ENCODE measurements at regions not wholly inside any gene's neighbourhood (a gene's known extent, or its start where the extent isn't known, plus 50 kb on each side); places are given as distances from the start of the nearest gene placed in this dataset.

- TF ChIP-seq CTCF (IDR thresholded peaks at IDR 0.05) (no peak), POLR2A (IDR thresholded peaks at IDR 0.05) (no peak)
Observed at GRCh38 chr11:134710861-134711407, 298.9 kb upstream of the B3GAT1 start.

All from heart left ventricle (tissue), 13 donors.